Activated B cell treated with CpG ODN at 0.5 μM for 24 hours (primary cell): ENCODE measurements at regions not wholly inside any gene's neighbourhood (a gene's known extent, or its start where the extent isn't known, plus 50 kb on each side); places are given as distances from the start of the nearest gene placed in this dataset.

Experiments used
- ATAC-seq: fragments of 200-7000 bp; cut with Tn5 transposase; one replicate; pipeline ENCODE4 v1.10.0; 2021; ENCODE audit warnings: low read depth, mild to moderate bottlenecking, moderate library complexity
- CTCF ChIA-PET: fragments of 350-600 bp; sonication (Branson Sonifier 250); formaldehyde crosslinking; loops from one replicate; lab custom pipeline; 2021; ENCODE audit warnings: antibody characterized with exemption; lab: Charles Lee
- POLR2A ChIA-PET: fragments of 350-600 bp; sonication (Branson Sonifier 250); formaldehyde crosslinking; loops from one replicate; lab custom pipeline; 2021; ENCODE audit warnings: antibody characterized with exemption; lab: Charles Lee
- DNase-seq: peaks from one replicate; pipeline ENCODE4 v3.0.0; 2022
- H3K27ac Mint-ChIP-seq: one replicate; pipeline ENCODE4 v1.8.0; 2020; ENCODE audit warnings: mixed read lengths
- H3K27me3 Mint-ChIP-seq: one replicate; pipeline ENCODE4 v1.8.0; 2021; ENCODE audit warnings: mixed read lengths
- H3K36me3 Mint-ChIP-seq: one replicate; pipeline ENCODE4 v1.8.0; 2021; ENCODE audit warnings: low read depth, mixed read lengths
- H3K4me1 Mint-ChIP-seq: one replicate; pipeline ENCODE4 v1.8.0; 2021; ENCODE audit warnings: mixed read lengths
- H3K4me3 Mint-ChIP-seq: one replicate; pipeline ENCODE4 v1.8.0; 2020; ENCODE audit warnings: mild to moderate bottlenecking, mixed read lengths
- H3K9me3 Mint-ChIP-seq: one replicate; pipeline ENCODE4 v1.8.0; 2020; ENCODE audit warnings: mixed read lengths
- intact Hi-C: fragments of 100-400 bp; cut with micrococcal nuclease; formaldehyde crosslinking; loops from one replicate; pipeline ENCODE4 v1.15.1; 2024
- TF ChIP-seq, protein P1 (sequence below): fragments of 200-600 bp; IDR thresholded peaks from one replicate; pipeline ENCODE4 v1.8.0; 2022; ENCODE audit warnings: antibody characterized with exemption, mild to moderate bottlenecking

DNA sequence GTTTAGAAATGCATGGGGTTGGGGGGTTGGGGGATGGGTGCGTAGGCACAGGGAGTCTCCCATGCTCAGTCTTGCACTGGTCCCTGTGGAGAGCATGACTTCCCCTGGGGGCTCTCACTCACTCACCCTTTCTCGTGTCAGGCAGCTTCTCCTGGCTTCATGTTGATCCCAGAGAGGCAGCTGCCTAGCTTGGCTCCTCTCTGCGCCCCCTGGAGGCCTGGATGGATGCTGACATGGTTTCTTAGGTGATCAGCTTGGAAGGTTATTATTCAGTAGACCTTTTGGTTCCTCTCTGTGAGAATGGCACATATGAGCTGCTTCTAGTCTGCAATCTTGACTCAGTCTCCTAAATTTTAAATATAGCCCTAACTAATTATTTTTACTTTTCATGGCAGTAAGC is 109.3 kb upstream of the FAM83B start:
- TF ChIP-seq, protein P1, sequence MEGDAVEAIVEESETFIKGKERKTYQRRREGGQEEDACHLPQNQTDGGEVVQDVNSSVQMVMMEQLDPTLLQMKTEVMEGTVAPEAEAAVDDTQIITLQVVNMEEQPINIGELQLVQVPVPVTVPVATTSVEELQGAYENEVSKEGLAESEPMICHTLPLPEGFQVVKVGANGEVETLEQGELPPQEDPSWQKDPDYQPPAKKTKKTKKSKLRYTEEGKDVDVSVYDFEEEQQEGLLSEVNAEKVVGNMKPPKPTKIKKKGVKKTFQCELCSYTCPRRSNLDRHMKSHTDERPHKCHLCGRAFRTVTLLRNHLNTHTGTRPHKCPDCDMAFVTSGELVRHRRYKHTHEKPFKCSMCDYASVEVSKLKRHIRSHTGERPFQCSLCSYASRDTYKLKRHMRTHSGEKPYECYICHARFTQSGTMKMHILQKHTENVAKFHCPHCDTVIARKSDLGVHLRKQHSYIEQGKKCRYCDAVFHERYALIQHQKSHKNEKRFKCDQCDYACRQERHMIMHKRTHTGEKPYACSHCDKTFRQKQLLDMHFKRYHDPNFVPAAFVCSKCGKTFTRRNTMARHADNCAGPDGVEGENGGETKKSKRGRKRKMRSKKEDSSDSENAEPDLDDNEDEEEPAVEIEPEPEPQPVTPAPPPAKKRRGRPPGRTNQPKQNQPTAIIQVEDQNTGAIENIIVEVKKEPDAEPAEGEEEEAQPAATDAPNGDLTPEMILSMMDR, result no peak
- no peak overlapping the region for H3K4me3 Mint-ChIP-seq
- H3K4me1 Mint-ChIP-seq, result no peaks in the 10 kb centered on the region
- H3K36me3 Mint-ChIP-seq, result no peaks in the 10 kb centered on the region
- H3K27ac Mint-ChIP-seq, result no peak overlapping the region
- no peaks in the 10 kb centered on the region for H3K27me3 Mint-ChIP-seq
- intact Hi-C loops, result no loop called here
- H3K9me3 Mint-ChIP-seq, result peaks cover 19% of the 10 kb centered on the region
- DNase-seq, result no peak
- ATAC-seq, result no peak
- ChIA-PET POLR2A (no interaction called here), CTCF (interaction anchor here (1.0 kb wide), 1 partner anchor 19 kb away, joined by 4 read pairs; no protein-coding TSS in a partner anchor)

DNA sequence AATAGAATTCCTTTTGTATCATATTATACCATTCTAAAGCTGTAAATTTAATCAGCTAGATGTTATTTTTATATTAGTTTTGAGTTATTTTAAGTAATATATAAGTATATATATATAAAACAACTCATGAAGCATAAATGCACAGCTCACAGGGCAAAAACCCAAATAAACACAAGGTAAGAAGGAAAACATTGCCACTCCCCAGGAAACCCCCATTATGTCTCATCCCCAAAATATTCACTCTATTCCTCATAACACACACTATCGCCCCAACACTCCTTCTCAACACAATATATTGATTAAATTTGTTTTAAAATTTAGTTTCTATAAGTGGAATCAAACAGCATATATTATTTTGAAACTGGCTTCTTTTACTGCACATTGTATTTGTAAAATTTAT is 98.6 kb upstream of the FAM83B start:
- TF ChIP-seq, protein P1, result no peak
- H3K27ac Mint-ChIP-seq, result no peak overlapping the region
- no peaks in the 10 kb centered on the region for H3K27me3 Mint-ChIP-seq
- H3K4me3 Mint-ChIP-seq, result no peak overlapping the region
- intact Hi-C loops, result no loop called here
- DNase-seq (no peak), ATAC-seq (no peak)
- H3K4me1 Mint-ChIP-seq, result no peaks in the 10 kb centered on the region
- peaks cover 15% of the 10 kb centered on the region for H3K9me3 Mint-ChIP-seq
- ChIA-PET POLR2A (no interaction called here), CTCF (no interaction called here)
- H3K36me3 Mint-ChIP-seq, result no peaks in the 10 kb centered on the region

DNA sequence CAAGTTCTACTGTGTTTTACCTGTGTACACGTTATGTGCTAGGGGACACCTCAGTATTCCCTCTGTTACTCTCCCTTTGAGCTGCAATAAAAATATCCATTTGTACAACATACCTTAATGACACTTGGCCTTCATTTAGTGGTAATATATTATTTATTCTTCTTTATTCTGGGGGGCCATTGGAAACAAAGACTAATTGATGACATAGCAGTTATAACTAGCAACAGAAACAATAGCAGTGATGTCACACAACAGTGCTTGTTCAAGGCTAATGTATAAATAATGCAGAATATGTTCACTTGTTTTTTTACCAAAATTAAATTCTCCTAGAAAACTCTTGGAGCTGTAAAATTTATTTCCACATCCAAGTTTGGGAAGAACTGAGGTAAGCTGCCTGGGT is 92.2 kb upstream of the FAM83B start:
- POLR2A ChIA-PET, result no interaction called here
- DNase-seq (no peak), ATAC-seq (no peak)
- no peaks in the 10 kb centered on the region for H3K27me3 Mint-ChIP-seq
- CTCF ChIA-PET, result no interaction called here
- no peaks in the 10 kb centered on the region for H3K36me3 Mint-ChIP-seq
- no peaks in the 10 kb centered on the region for H3K4me1 Mint-ChIP-seq
- TF ChIP-seq, protein P1, result no peak
- H3K9me3 Mint-ChIP-seq, result peaks cover 5% of the 10 kb centered on the region
- H3K4me3 Mint-ChIP-seq, result no peak overlapping the region
- no peak overlapping the region for H3K27ac Mint-ChIP-seq
- intact Hi-C loops, result no loop called here

DNA sequence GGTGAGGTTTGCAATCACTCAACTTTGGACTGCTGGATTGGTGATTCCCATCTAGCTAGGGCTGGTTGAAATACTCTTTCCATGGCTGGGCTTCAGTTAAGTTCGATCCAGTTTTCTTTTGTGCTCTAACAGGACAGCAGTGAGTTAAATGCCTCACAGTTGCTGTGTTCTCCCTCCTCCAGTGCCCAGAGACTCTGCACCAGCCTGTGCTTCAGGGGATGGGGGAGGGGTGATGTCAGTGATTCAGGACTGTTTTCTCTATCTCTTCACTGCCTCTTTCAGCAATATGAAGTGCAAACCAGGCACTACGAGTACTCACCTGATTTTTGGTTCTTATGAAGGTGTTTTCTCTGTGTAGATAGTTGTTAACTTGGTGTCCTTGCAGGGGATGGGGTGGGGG is 88.2 kb upstream of the FAM83B start:
- Mint-ChIP-seq H3K4me1 (no peaks in the 10 kb centered on the region), H3K9me3 (peaks cover 3% of the 10 kb centered on the region), H3K27ac (no peak overlapping the region), H3K36me3 (no peaks in the 10 kb centered on the region), H3K27me3 (no peaks in the 10 kb centered on the region), H3K4me3 (no peak overlapping the region)
- DNase-seq, result no peak
- no peak for ATAC-seq
- CTCF ChIA-PET, result no interaction called here
- TF ChIP-seq, protein P1, result no peak
- POLR2A ChIA-PET, result no interaction called here
- intact Hi-C loops, result no loop called here

DNA sequence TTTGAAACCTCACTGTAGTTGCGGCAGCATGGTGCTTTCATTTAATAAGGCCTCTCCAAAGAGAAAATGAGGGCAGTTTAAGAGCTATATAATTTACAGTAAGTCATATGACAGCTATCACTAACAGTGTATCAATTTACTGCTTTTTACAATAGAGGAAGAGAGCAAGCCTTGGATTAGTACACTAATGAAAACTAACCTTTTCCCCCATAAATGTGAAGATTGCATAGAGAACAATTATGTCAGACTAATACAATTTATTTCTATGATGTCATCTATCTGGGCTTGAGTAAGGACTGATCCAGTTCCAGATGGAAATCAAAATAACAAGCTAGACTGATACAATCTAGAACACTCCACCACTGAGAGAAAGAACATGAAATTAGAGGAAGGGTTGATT is 78.1 kb upstream of the FAM83B start:
- H3K4me1 Mint-ChIP-seq, result no peaks in the 10 kb centered on the region
- no peak overlapping the region for H3K4me3 Mint-ChIP-seq
- H3K9me3 Mint-ChIP-seq, result peaks cover 4% of the 10 kb centered on the region
- no peaks in the 10 kb centered on the region for H3K27me3 Mint-ChIP-seq
- no peak overlapping the region for H3K27ac Mint-ChIP-seq
- no peaks in the 10 kb centered on the region for H3K36me3 Mint-ChIP-seq
- ATAC-seq, result no peak
- ChIA-PET CTCF (no interaction called here), POLR2A (no interaction called here)
- no peak for DNase-seq
- TF ChIP-seq, protein P1, result no peak
- intact Hi-C loops, result no loop called here
